ENCODE measurements at regions not wholly inside any gene's neighbourhood (a gene's known extent, or its start where the extent isn't known, plus 50 kb on each side); places are given as distances from the start of the nearest gene placed in this dataset.

DNA sequence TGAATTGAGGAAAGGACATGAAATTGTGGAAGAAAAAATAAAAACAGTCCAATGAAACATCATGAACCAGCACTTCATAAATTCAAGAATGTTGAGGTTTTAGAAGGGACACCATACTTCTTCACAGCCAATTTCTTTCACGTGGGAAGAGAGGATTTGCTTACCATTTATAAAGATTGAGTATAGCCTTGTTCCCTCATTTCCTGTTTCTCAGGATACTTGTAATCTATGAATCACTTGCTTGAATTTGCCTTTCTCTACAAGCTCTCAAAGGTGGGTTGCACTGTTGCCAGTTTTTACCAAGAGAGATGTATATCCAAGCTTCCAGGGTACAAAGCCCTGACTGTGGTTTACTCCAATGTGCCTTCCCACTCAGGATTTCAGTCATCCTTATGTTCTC, 116.1 kb downstream of the DUSP6 start:
- Histone ChIP-seq H3K9me3 (ENCODE audit: low read depth) (no peaks in the 10 kb centered on the region), H3K79me2 (ENCODE audit: low read depth) (no peaks in the 10 kb centered on the region), H3K4me3 (no peak overlapping the region), H3K4me2 (no peak overlapping the region), H3K36me3 (no peaks in the 10 kb centered on the region), H4K20me1 (ENCODE audit: low read depth) (no peaks in the 10 kb centered on the region), H3K27ac (no peak overlapping the region), H3F3A (ENCODE audit: low read depth) (no peaks in the 10 kb centered on the region), H3K9ac (no peak overlapping the region), H3K27me3 (no peaks in the 10 kb centered on the region), H2AFZ (replicated peaks) (no peak overlapping the region), H3K4me1 (no peaks in the 10 kb centered on the region)
- TF ChIP-seq, protein P1, sequence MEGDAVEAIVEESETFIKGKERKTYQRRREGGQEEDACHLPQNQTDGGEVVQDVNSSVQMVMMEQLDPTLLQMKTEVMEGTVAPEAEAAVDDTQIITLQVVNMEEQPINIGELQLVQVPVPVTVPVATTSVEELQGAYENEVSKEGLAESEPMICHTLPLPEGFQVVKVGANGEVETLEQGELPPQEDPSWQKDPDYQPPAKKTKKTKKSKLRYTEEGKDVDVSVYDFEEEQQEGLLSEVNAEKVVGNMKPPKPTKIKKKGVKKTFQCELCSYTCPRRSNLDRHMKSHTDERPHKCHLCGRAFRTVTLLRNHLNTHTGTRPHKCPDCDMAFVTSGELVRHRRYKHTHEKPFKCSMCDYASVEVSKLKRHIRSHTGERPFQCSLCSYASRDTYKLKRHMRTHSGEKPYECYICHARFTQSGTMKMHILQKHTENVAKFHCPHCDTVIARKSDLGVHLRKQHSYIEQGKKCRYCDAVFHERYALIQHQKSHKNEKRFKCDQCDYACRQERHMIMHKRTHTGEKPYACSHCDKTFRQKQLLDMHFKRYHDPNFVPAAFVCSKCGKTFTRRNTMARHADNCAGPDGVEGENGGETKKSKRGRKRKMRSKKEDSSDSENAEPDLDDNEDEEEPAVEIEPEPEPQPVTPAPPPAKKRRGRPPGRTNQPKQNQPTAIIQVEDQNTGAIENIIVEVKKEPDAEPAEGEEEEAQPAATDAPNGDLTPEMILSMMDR (IDR thresholded peaks at IDR 0.05) = no peak
- no peak for TF ChIP-seq EZH2 (IDR thresholded peaks at IDR 0.05)
- no peak for TF ChIP-seq EZH2phosphoT487 (IDR thresholded peaks at IDR 0.05)
- peaks cover 3% of the 10 kb centered on the region for H3K27me3 Mint-ChIP-seq (ENCODE audit: insufficient read depth, low read depth)
- H3K4me1 Mint-ChIP-seq = peaks cover 6% of the 10 kb centered on the region
- no peak for DNase-seq (ENCODE audit: low spot score)
- H3K27ac Mint-ChIP-seq = no peak overlapping the region
- H3K9me3 Mint-ChIP-seq = peaks cover 15% of the 10 kb centered on the region
- no peaks in the 10 kb centered on the region for H3K36me3 Mint-ChIP-seq
- no peak overlapping the region for H3K4me3 Mint-ChIP-seq

DNA sequence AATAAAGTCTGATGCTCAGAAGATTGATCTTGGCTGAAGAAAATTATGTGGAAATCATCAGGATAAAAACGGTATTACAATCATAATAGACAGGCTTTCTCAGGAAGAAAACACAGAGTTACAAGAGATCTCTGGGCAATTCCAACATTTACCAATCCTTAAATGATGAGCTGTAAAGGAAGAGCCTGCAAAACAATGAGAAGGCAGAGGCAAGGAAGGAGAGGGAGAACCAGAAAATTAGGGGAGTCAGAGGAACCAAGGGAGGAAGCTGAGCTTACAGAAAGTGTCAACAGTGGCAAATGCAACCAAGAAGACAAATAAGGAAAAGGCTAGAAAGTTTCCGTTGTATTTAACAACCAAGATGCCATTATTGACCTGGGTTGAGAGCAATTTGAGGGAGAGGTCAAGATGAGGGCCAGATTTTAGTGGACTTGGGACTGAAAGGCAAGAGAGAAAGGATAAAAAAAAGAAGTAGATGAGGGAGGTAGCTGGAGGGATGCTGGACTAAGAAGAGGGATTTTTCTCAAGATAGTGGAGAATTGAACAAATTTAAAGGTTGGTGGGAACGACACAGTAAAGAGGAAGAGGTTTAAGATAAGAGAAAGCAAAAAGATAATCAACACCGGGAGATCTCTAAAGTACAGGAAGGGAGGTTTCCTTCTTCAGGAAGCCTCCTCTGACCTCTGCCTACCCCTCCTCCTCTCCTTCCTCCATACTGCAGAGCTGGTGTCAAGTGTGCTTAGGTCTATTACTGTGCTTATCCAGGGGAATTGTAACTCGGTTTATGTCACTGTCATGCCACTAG, 116.9 kb downstream of the DUSP6 start:
- no peak overlapping the region for H3K9ac ChIP-seq
- H3K9me3 ChIP-seq (ENCODE audit: low read depth) = no peaks in the 10 kb centered on the region
- H3K4me3 ChIP-seq = no peak overlapping the region
- no peak overlapping the region for H3K4me2 ChIP-seq
- no peak for DNase-seq (ENCODE audit: low spot score)
- H3K27me3 ChIP-seq = no peaks in the 10 kb centered on the region
- no peak overlapping the region for H3K27ac ChIP-seq
- H3K36me3 ChIP-seq = no peaks in the 10 kb centered on the region
- H3K79me2 ChIP-seq (ENCODE audit: low read depth) = no peaks in the 10 kb centered on the region
- no peak overlapping the region for H3K4me3 Mint-ChIP-seq
- no peak overlapping the region for H2AFZ ChIP-seq (replicated peaks)
- no peaks in the 10 kb centered on the region for H3K36me3 Mint-ChIP-seq
- H3K27me3 Mint-ChIP-seq (ENCODE audit: insufficient read depth, low read depth) = peaks cover 3% of the 10 kb centered on the region
- H4K20me1 ChIP-seq (ENCODE audit: low read depth) = no peaks in the 10 kb centered on the region
- no peaks in the 10 kb centered on the region for H3K4me1 ChIP-seq
- no peaks in the 10 kb centered on the region for H3F3A ChIP-seq (ENCODE audit: low read depth)
- H3K9me3 Mint-ChIP-seq = peaks cover 11% of the 10 kb centered on the region
- no peak for TF ChIP-seq EZH2 (IDR thresholded peaks at IDR 0.05)
- TF ChIP-seq EZH2phosphoT487 (IDR thresholded peaks at IDR 0.05) = no peak
- TF ChIP-seq, protein P1 (IDR thresholded peaks at IDR 0.05) = no peak
- H3K4me1 Mint-ChIP-seq = peaks cover 6% of the 10 kb centered on the region
- H3K27ac Mint-ChIP-seq = no peak overlapping the region

DNA sequence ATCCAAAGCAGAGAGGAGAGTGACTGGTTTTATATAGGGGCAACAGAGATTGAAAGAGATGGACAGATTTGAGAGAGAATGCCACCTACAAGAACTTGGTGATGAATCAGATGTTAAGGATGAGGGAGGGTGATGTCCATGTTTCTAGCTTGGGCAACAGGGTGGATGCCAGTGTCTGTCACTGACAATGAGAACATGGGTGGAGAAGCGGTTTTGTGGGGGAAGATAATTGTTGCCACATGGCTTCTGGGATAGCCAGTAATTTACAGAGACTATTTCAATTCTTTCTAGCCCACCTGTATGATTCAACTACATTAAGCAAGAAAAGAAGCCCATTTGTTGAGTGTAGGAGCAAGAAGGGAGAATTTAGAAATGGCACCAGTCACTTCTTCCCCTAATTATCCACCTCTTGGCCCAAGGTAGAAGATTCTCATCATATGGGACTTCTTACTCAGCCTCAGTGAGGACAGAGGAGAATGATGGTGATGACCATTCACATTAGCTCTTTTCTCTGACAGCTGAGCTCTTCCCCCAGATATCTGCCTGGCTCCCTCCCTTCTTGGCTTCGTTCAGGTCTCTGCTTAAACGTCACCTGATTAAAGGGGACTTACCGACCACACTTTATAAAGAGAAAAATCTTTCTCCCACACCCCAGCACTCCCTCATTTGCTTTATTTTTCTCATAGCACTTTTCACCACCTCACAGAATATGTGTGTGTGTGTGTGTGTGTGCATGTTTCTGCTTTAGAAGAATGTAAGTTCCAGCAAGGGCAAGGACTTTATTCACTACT, 117.8 kb downstream of the DUSP6 start:
- no peaks in the 10 kb centered on the region for H3K79me2 ChIP-seq (ENCODE audit: low read depth)
- no peak overlapping the region for H2AFZ ChIP-seq (replicated peaks)
- H3K4me2 ChIP-seq = no peak overlapping the region
- H3K27me3 ChIP-seq = no peaks in the 10 kb centered on the region
- H3K27ac Mint-ChIP-seq = no peak overlapping the region
- no peaks in the 10 kb centered on the region for H3K36me3 Mint-ChIP-seq
- TF ChIP-seq EZH2phosphoT487 (IDR thresholded peaks at IDR 0.05) (no peak), EZH2 (IDR thresholded peaks at IDR 0.05) (no peak)
- TF ChIP-seq, protein P1 (IDR thresholded peaks at IDR 0.05) = no peak
- DNase-seq (ENCODE audit: low spot score) = no peak
- H3K4me3 ChIP-seq = no peak overlapping the region
- no peaks in the 10 kb centered on the region for H4K20me1 ChIP-seq (ENCODE audit: low read depth)
- H3K4me3 Mint-ChIP-seq = no peak overlapping the region
- no peaks in the 10 kb centered on the region for H3K9me3 ChIP-seq (ENCODE audit: low read depth)
- peaks cover 11% of the 10 kb centered on the region for H3K9me3 Mint-ChIP-seq
- peaks cover 3% of the 10 kb centered on the region for H3K27me3 Mint-ChIP-seq (ENCODE audit: insufficient read depth, low read depth)
- no peak overlapping the region for H3K27ac ChIP-seq
- peaks cover 8% of the 10 kb centered on the region for H3K4me1 Mint-ChIP-seq
- no peaks in the 10 kb centered on the region for H3K36me3 ChIP-seq
- H3F3A ChIP-seq (ENCODE audit: low read depth) = no peaks in the 10 kb centered on the region
- peaks cover 1% of the 10 kb centered on the region for H3K4me1 ChIP-seq
- H3K9ac ChIP-seq = no peak overlapping the region
